Liver (tissue), 8 donors: ENCODE measurements at regions not wholly inside any gene's neighbourhood (a gene's known extent, or its start where the extent isn't known, plus 50 kb on each side); places are given as distances from the start of the nearest gene placed in this dataset.

ENCODE experiments used
- DNase-seq: peaks from one replicate; pipeline ENCODE4 v3.0.0-alpha.2; 2017; ENCODE audit warnings: low spot score
- H3K27ac ChIP-seq, 2 donors: one replicate each; pipeline ENCODE4 v1.7.0; 2013; ENCODE audit warnings: inconsistent platforms in 2 of 2, low read length in 2 of 2, control low read depth in 1 of 2, low read depth in 1 of 2, mild to moderate bottlenecking in 1 of 2
- H3K27me3 ChIP-seq, 4 donors: one replicate each; pipeline versions ENCODE4 v1.6.1 to v1.7.0; 2013; ENCODE audit warnings: low read length in 3 of 4, inconsistent platforms in 1 of 4, mild to moderate bottlenecking in 1 of 4, moderate library complexity in 1 of 4; ENCODE audit not compliant: control insufficient read depth in 4 of 4, insufficient read depth in 4 of 4
- H3K36me3 ChIP-seq, 4 donors: one replicate each; pipeline versions ENCODE4 v1.6.1 to v1.7.0; 2013; ENCODE audit warnings: low read length in 3 of 4, mild to moderate bottlenecking in 3 of 4, low read depth in 1 of 4, moderate library complexity in 1 of 4; ENCODE audit not compliant: control insufficient read depth in 4 of 4, insufficient read depth in 3 of 4
- H3K4me1 ChIP-seq, 4 donors: one replicate each; pipeline versions ENCODE4 v1.6.1 to v1.7.0; 2013; ENCODE audit warnings: low read length in 3 of 4, mild to moderate bottlenecking in 3 of 4, moderate library complexity in 1 of 4; ENCODE audit not compliant: control insufficient read depth in 4 of 4, insufficient read depth in 4 of 4
- H3K4me3 ChIP-seq, 3 donors: one replicate each; pipeline versions ENCODE4 v1.6.1 to v1.7.0; 2013; ENCODE audit warnings: low read length in 3 of 3, control low read depth in 1 of 3, low read depth in 1 of 3, mild to moderate bottlenecking in 1 of 3
- H3K9ac ChIP-seq, 2 donors: one replicate each; pipeline ENCODE4 v1.7.0; 2013; ENCODE audit warnings: low read length in 2 of 2, mild to moderate bottlenecking in 2 of 2, moderate library complexity in 2 of 2, control low read depth in 1 of 2, low read depth in 1 of 2
- H3K9me3 ChIP-seq, 4 donors: one replicate each; pipeline versions ENCODE4 v1.6.1 to v1.7.0; 2013; ENCODE audit warnings: low read length in 3 of 4; ENCODE audit not compliant: control insufficient read depth in 4 of 4
- EGR1 ChIP-seq, 2 donors: IDR thresholded peaks; 2 replicates each; pipeline ENCODE4 v1.6.1; 2016 to 2018; ENCODE audit warnings: antibody characterized with exemption in 2 of 2, low read depth in 2 of 2
- FOXA1 ChIP-seq: IDR thresholded peaks from 2 replicates; pipeline ENCODE4 v1.6.1; 2016; ENCODE audit warnings: antibody characterized with exemption
- FOXA2 ChIP-seq: IDR thresholded peaks from 2 replicates; pipeline ENCODE4 v1.6.1; 2016; ENCODE audit warnings: antibody characterized with exemption
- GABPA ChIP-seq, 2 donors: IDR thresholded peaks in 1 of 2; conservative IDR thresholded peaks in 1 of 2; 2 replicates each; pipeline ENCODE4 v1.6.1; 2016; ENCODE audit warnings: antibody characterized with exemption in 2 of 2, mild to moderate bottlenecking in 1 of 2, moderate library complexity in 1 of 2
- HNF4G ChIP-seq: IDR thresholded peaks from 2 replicates; pipeline ENCODE4 v1.6.1; 2016; ENCODE audit warnings: antibody characterized with exemption
- JUND ChIP-seq, 2 donors: IDR thresholded peaks; 2 replicates each; pipeline ENCODE4 v1.6.1; 2016; ENCODE audit warnings: antibody characterized with exemption in 2 of 2
- MAX ChIP-seq: IDR thresholded peaks from 2 replicates; pipeline ENCODE4 v1.6.1; 2016; ENCODE audit warnings: antibody characterized with exemption
- NR2F2 ChIP-seq: IDR thresholded peaks from 2 replicates; pipeline ENCODE4 v1.6.1; 2016; ENCODE audit warnings: antibody characterized with exemption
- RAD21 ChIP-seq, 2 donors: IDR thresholded peaks; 2 replicates each; pipeline ENCODE4 v1.6.1; 2016; ENCODE audit warnings: antibody characterized with exemption in 2 of 2, mild to moderate bottlenecking in 2 of 2
- REST ChIP-seq: IDR thresholded peaks from 2 replicates; pipeline ENCODE4 v1.6.1; 2016; ENCODE audit warnings: antibody characterized with exemption, mild to moderate bottlenecking
- RXRA ChIP-seq, 2 donors: IDR thresholded peaks; 2 replicates each; pipeline ENCODE4 v1.6.1; 2017 to 2018; ENCODE audit warnings: antibody characterized with exemption in 2 of 2, mild to moderate bottlenecking in 1 of 2
- SP1 ChIP-seq: IDR thresholded peaks from 2 replicates; pipeline ENCODE4 v1.6.1; 2018; ENCODE audit warnings: antibody characterized with exemption, mild to moderate bottlenecking
- TAF1 ChIP-seq: conservative IDR thresholded peaks from 2 replicates; pipeline ENCODE4 v1.6.1; 2016; ENCODE audit warnings: antibody characterized with exemption, mild to moderate bottlenecking
- YY1 ChIP-seq: IDR thresholded peaks from 2 replicates; pipeline ENCODE4 v1.6.1; 2016; ENCODE audit warnings: antibody characterized with exemption, mild to moderate bottlenecking
- ZBTB33 ChIP-seq: IDR thresholded peaks from 2 replicates; pipeline ENCODE4 v1.6.1; 2016; ENCODE audit warnings: antibody characterized with exemption
- WGBS: extraction: QIAGEN DNeasy Blood & Tissue Kit; methylation state at CpG from one replicate; pipeline ENCODE4 v1.1.7; 2013; 5-methylcytosine and 5-hydroxymethylcytosine counted together
- TF ChIP-seq, protein P1 (sequence below): fragments of 150-350 bp; IDR thresholded peaks from 2 replicates; pipeline ENCODE4 v1.5.1; 2017; ENCODE audit warnings: improper control_type of control experiment, low read depth, low read length; ENCODE audit not compliant: missing input control
- donor health status: healthy.
- donor health status: healthy.
- donor health status: healthy.
- donor health status: healthy.
- donor health status: healthy.

- H3K4me3 ChIP-seq, result no peak overlapping the region
- WGBS, result 59% methylated on average over 2 of the region's 2 CpGs
- no peak for TF ChIP-seq TAF1
- TF ChIP-seq, protein P1, sequence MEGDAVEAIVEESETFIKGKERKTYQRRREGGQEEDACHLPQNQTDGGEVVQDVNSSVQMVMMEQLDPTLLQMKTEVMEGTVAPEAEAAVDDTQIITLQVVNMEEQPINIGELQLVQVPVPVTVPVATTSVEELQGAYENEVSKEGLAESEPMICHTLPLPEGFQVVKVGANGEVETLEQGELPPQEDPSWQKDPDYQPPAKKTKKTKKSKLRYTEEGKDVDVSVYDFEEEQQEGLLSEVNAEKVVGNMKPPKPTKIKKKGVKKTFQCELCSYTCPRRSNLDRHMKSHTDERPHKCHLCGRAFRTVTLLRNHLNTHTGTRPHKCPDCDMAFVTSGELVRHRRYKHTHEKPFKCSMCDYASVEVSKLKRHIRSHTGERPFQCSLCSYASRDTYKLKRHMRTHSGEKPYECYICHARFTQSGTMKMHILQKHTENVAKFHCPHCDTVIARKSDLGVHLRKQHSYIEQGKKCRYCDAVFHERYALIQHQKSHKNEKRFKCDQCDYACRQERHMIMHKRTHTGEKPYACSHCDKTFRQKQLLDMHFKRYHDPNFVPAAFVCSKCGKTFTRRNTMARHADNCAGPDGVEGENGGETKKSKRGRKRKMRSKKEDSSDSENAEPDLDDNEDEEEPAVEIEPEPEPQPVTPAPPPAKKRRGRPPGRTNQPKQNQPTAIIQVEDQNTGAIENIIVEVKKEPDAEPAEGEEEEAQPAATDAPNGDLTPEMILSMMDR, result no peak
- no peak for TF ChIP-seq HNF4G
- no peak for TF ChIP-seq RXRA (IDR thresholded peaks at IDR 0.05)
- H3K9me3 ChIP-seq, result peaks cover 0 to 2% (median 0%) of the 10 kb centered on the region in 4 donors
- peaks cover 0 to under 1% (median 0%) of the 10 kb centered on the region in 4 donors for H3K27me3 ChIP-seq
- H3K27ac ChIP-seq, result no peak overlapping the region
- no peaks in the 10 kb centered on the region for H3K4me1 ChIP-seq
- no peaks in the 10 kb centered on the region for H3K36me3 ChIP-seq
- H3K9ac ChIP-seq, result no peak overlapping the region
- no peak for DNase-seq
Measured at GRCh38 chr6:114581293-114581692, 238.5 kb upstream of the HS3ST5 start.

GRCh38 chr6:114580882-114581281 is 238.1 kb upstream of the HS3ST5 start:
- H3K4me1 ChIP-seq, result no peaks in the 10 kb centered on the region
- DNase-seq, result no peak
- 73% methylated on average over 3 of the region's 3 CpGs for WGBS
- H3K36me3 ChIP-seq, result no peaks in the 10 kb centered on the region
- H3K27ac ChIP-seq, result no peak overlapping the region
- H3K4me3 ChIP-seq, result no peak overlapping the region
- H3K9me3 ChIP-seq, result peaks cover 0 to 2% (median 0%) of the 10 kb centered on the region in 4 donors
- peaks cover 0 to 4% (median 0%) of the 10 kb centered on the region in 4 donors for H3K27me3 ChIP-seq
- H3K9ac ChIP-seq, result no peak overlapping the region
- TF ChIP-seq SP1 (no peak), RAD21 (IDR thresholded peaks at IDR 0.05) (no peak), FOXA1 (no peak), MAX (no peak), YY1 (no peak)

DNA sequence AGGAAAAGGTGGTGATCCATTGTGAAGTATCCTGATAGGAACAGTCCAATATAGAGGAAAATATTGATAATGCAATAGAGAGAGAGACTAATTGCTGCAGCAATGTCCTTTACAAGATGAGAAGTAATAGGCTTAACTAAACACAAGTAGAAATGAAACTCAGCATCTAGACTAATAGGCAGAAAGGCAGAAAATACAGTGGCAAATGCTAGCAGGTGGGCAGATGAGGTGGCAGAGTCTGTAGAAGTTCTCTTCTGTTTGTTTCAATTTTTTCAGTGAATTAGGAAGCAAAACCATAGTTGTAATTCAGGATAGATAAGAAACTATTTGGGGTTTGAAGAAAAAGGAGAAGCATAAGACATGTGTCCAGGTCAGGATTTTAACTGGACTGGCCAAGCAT is 236.7 kb upstream of the HS3ST5 start:
- no peak overlapping the region for H3K27ac ChIP-seq
- no peak overlapping the region for H3K4me3 ChIP-seq
- peaks cover 0 to 2% (median 0%) of the 10 kb centered on the region in 4 donors for H3K9me3 ChIP-seq
- no peak for TF ChIP-seq GABPA (IDR thresholded peaks at IDR 0.05 in 1 of 2, conservative IDR thresholded peaks at IDR 0.05 in 1 of 2)
- TF ChIP-seq HNF4G, result no peak
- TF ChIP-seq JUND (IDR thresholded peaks at IDR 0.05), result no peak
- TF ChIP-seq TAF1, result no peak
- TF ChIP-seq NR2F2, result no peak
- TF ChIP-seq EGR1 (IDR thresholded peaks at IDR 0.05; ENCODE audit: low read depth in 2 of 2), result no peak
- TF ChIP-seq RAD21 (IDR thresholded peaks at IDR 0.05), result no peak
- no peak for TF ChIP-seq RXRA (IDR thresholded peaks at IDR 0.05)
- TF ChIP-seq ZBTB33, result no peak
- TF ChIP-seq FOXA2, result no peak
- TF ChIP-seq MAX, result no peak
- no peak for TF ChIP-seq YY1
- no peak for TF ChIP-seq REST
- no peak for TF ChIP-seq FOXA1
- no peaks in the 10 kb centered on the region for H3K36me3 ChIP-seq
- DNase-seq, result no peak
- no peaks in the 10 kb centered on the region for H3K4me1 ChIP-seq
- peaks cover 0 to 4% (median 0%) of the 10 kb centered on the region in 4 donors for H3K27me3 ChIP-seq
- H3K9ac ChIP-seq, result no peak overlapping the region
